IPS DF 6.9 (cell line): ENCODE measurements at regions not wholly inside any gene's neighbourhood (a gene's known extent, or its start where the extent isn't known, plus 50 kb on each side); places are given as distances from the start of the nearest gene placed in this dataset.

Source experiments
- DNase-seq: peaks from one replicate; pipeline ENCODE4 v3.0.0-alpha.2; 2013; ENCODE audit warnings: low read depth, low spot score
- H3K27ac ChIP-seq: one replicate; pipeline ENCODE4 v1.5.1; 2013; ENCODE audit warnings: low read length, control low read depth
- H3K27me3 ChIP-seq: 2 replicates; pipeline ENCODE4 v1.6.1; 2013; ENCODE audit warnings: mild to moderate bottlenecking, low read length; ENCODE audit not compliant: control insufficient read depth, insufficient read depth
- H3K36me3 ChIP-seq: 2 replicates; pipeline ENCODE4 v1.6.1; 2013; ENCODE audit warnings: low read length; ENCODE audit not compliant: control insufficient read depth, insufficient read depth
- H3K4me1 ChIP-seq: 2 replicates; pipeline ENCODE4 v1.6.1; 2013; ENCODE audit warnings: low read length; ENCODE audit not compliant: control insufficient read depth, insufficient read depth
- H3K4me3 ChIP-seq: 2 replicates; pipeline ENCODE4 v1.5.1; 2013; ENCODE audit warnings: mild to moderate bottlenecking, low read length
- H3K9me3 ChIP-seq: 2 replicates; pipeline ENCODE4 v1.6.1; 2013; ENCODE audit warnings: low read length, inconsistent platforms; ENCODE audit not compliant: control insufficient read depth, insufficient read depth
- WGBS: extraction: QIAGEN DNeasy Blood & Tissue Kit; methylation state at CpG from one replicate; pipeline ENCODE4 v1.1.7; 2013; ENCODE audit warnings: mixed read lengths, missing lambda C conversion rate; ENCODE audit not compliant: insufficient read length, insufficient coverage; 5-methylcytosine and 5-hydroxymethylcytosine counted together

DNA sequence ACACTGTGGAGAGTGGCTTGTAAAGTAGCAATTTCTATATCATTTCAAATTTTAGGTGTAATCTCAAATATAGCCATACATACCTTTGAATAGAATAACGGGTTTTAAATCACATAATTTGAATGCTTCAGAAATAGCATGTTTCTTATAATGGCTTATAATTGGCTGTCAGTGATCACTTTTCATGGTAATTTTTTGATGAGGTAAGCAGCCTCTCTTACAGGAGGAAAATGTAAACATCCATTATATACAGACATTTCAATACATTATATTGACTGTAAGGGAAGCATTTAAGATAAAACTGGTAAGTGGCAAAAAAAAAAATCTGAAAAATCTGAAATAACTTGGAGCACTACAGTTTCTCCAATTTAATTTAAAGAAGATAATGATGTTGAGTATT lies 67.8 kb upstream of the PHACTR2 start:
- DNase-seq = no peak
- H3K36me3 ChIP-seq = no peaks in the 10 kb centered on the region
- no CpG with 5 or more reads among the region's 1 CpG for WGBS
- H3K27ac ChIP-seq = no peak overlapping the region
- no peaks in the 10 kb centered on the region for H3K27me3 ChIP-seq
- no peak overlapping the region for H3K4me3 ChIP-seq
- H3K4me1 ChIP-seq = no peaks in the 10 kb centered on the region
- H3K9me3 ChIP-seq = no peaks in the 10 kb centered on the region

DNA sequence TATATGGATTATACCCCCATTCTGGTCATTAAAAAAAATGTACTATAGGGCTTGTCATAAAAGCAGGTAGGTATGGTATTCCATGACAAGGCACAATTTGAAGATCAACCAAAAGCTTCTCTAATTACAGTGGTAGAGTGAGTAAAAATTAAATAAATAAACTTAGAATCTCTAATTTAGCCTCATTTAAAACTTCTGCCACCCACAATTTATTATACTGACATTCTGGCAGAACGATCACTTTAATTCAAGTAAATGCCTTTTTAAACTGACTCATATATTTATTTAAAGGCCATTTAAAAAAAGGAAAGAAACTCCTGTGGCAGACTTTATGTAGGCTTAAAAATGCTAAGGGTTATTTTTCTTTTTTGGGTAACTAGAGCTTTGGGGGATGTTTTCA lies 68.3 kb upstream of the PHACTR2 start:
- WGBS = no CpG with 5 or more reads among the region's 1 CpG
- DNase-seq = no peak
- Histone ChIP-seq H3K4me3 (no peak overlapping the region), H3K9me3 (no peaks in the 10 kb centered on the region), H3K4me1 (no peaks in the 10 kb centered on the region), H3K27ac (no peak overlapping the region), H3K27me3 (no peaks in the 10 kb centered on the region), H3K36me3 (no peaks in the 10 kb centered on the region)

DNA sequence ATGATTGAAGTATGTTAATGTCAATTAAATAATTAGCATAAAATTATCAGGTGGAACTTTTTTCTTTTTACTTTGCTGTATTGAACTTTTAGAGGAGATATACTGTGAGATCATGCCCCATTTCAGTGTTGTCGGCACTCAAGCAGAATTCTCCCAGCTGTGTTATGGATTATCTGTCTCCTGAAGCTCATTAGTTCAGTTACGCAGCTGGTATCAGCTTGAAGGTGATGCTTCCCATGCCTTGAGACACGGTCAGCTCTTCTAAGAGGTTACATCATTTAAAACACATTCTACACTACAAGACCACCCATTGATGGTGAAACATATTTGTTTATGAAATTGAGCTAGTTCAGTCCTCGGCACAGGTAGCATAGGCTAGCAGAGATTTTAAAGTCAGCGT lies 68.9 kb upstream of the PHACTR2 start:
- no peaks in the 10 kb centered on the region for H3K27me3 ChIP-seq
- no peaks in the 10 kb centered on the region for H3K36me3 ChIP-seq
- no peak overlapping the region for H3K27ac ChIP-seq
- DNase-seq = no peak
- WGBS = no CpG with 5 or more reads among the region's 5 CpGs
- no peak overlapping the region for H3K4me3 ChIP-seq
- no peaks in the 10 kb centered on the region for H3K4me1 ChIP-seq
- H3K9me3 ChIP-seq = no peaks in the 10 kb centered on the region

DNA sequence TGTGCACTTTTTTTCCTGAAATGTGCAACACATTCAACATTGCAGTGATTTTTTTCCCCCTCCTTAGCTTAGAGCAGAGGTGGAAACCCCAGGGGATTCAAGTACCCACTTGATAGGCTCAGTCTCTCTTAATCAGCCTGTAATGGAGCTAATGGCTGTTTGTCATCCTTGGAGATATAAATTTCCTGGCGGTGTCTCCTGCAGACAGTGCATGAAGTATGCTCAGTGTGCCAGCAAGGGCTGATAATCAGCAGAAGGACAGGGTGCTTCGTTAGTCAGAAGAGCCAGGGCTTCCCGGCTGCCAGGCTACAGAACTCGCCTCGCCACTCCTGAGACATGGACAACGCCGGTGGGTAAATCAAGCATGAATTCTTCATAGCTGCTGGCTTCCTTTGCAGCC lies 69.8 kb upstream of the PHACTR2 start:
- no peak overlapping the region for H3K4me3 ChIP-seq
- H3K36me3 ChIP-seq = no peaks in the 10 kb centered on the region
- H3K9me3 ChIP-seq = no peaks in the 10 kb centered on the region
- no CpG with 5 or more reads among the region's 7 CpGs for WGBS
- no peak overlapping the region for H3K27ac ChIP-seq
- no peaks in the 10 kb centered on the region for H3K4me1 ChIP-seq
- H3K27me3 ChIP-seq = no peaks in the 10 kb centered on the region
- no peak for DNase-seq

DNA sequence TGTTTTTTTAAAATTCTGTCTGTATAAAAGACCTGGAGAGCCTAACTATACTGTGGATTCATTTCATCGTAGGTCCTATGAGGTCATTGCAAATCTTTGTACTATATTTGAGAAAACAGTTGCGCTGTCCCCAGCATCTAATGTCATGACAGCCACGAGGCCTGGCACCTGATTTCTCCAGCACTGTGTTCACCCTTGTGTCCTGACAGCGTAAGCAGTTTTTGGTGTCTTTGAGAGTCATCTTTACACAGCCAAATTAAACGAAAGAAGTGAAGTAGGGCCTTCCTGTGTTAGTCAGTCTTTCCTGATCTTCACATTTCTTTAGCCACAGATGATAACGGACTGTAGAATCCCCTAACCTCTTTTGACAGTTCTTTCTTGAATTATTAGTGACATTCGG lies 70.6 kb upstream of the PHACTR2 start:
- H3K9me3 ChIP-seq = no peaks in the 10 kb centered on the region
- no peak for DNase-seq
- H3K27ac ChIP-seq = no peak overlapping the region
- no peak overlapping the region for H3K4me3 ChIP-seq
- H3K27me3 ChIP-seq = no peaks in the 10 kb centered on the region
- H3K4me1 ChIP-seq = no peaks in the 10 kb centered on the region
- no CpG with 5 or more reads among the region's 7 CpGs for WGBS
- no peaks in the 10 kb centered on the region for H3K36me3 ChIP-seq

DNA sequence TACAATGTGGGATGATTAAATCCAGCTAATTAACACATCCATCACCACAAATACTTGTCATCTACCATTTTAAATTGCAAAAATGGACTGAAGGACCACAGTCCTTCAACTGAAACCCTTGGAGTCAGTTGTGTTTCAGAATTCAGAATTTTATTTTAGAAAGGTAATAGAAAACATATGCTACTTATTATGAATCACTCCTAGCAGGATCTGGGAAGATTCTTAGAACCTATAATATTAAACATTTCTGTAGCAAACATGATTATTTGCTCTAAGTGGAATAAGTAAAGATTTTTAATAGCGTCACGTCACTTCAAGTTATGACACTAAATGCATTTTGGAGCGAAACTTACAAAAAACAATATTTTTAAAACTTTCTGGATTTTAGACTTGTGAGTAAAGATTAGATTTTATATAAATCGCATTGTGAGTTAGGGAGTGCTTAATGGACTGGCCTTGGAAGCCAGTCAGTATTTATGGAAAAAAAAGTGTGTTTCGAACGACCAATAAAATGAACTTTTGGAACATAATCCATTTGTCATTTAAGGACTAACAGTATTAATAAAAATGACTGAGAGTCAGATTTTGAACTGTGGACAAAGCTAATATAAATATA lies 71.8 kb upstream of the PHACTR2 start:
- no peaks in the 10 kb centered on the region for H3K27me3 ChIP-seq
- 100% methylated on average over 1 of the region's 6 CpGs for WGBS
- DNase-seq = no peak
- H3K27ac ChIP-seq = no peak overlapping the region
- no peaks in the 10 kb centered on the region for H3K36me3 ChIP-seq
- H3K4me1 ChIP-seq = no peaks in the 10 kb centered on the region
- no peak overlapping the region for H3K4me3 ChIP-seq
- H3K9me3 ChIP-seq = no peaks in the 10 kb centered on the region

DNA sequence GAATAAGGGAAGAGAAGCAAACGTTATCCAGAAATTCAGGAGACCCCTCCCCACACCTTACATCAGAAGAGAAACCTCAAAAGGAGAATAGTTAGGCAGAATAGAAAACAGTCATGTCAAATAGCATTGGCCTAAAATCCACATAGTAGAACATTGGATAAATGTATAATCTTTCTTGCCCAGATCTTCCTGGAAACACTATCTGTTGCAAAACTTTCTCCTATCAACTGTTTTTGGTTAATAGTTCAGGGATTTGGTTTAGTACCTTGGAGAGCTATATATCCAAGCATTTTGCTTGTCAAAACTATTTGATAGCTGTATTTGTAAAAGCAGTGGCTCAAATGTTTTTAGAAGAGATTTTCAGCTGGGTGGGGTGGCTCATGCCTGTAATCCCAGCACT lies 74.3 kb upstream of the PHACTR2 start:
- Histone ChIP-seq H3K27ac (no peak overlapping the region), H3K27me3 (no peaks in the 10 kb centered on the region), H3K36me3 (no peaks in the 10 kb centered on the region), H3K4me3 (no peak overlapping the region), H3K9me3 (no peaks in the 10 kb centered on the region), H3K4me1 (no peaks in the 10 kb centered on the region)
- DNase-seq = no peak
- WGBS = no CpG with 5 or more reads among the region's 1 CpG

DNA sequence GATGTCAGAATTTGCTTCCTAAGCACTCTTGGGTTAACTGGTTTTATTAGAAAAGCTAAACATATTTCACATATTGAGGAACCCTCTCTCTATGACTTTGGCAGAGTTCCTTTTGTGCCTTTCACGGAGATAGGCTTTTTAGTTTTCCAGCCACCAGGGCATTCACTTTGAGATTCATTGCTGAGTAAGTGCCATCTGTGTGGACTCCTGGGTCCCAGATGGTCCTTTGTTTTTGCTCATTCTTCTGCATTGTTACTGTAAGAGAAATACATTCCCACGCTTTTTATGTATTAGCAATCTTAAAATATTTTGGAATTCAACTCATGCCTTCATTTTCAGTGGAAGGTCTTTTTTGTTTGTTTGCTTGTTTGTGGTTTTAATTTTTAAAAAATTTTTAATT lies 76.3 kb upstream of the PHACTR2 start:
- DNase-seq = no peak
- Histone ChIP-seq H3K9me3 (no peaks in the 10 kb centered on the region), H3K27me3 (no peaks in the 10 kb centered on the region), H3K36me3 (no peaks in the 10 kb centered on the region), H3K4me1 (0 out of 2 replicates have a peak, but pooled peaks cover 2% of the 10 kb centered on the region), H3K4me3 (no peak overlapping the region), H3K27ac (no peak overlapping the region)
- no CpG with 5 or more reads among the region's 2 CpGs for WGBS

DNA sequence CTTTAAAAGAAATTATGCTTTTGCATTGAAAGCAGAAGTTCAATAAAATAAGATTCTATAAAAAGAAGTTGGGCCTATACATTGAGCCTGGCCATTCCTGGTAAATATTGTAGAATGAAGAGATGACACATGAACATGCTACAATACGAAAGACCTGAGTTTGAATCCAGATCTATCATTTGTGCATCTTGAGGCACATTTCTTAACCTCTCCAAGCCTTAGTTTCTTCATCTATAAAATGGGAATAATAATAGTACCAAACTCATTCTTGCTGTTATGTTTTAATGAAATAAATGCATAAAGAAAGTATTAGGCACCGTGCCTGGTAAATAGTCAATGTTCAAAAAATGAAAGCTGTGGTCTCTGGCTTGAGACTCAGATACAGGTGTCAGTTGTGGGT lies 76.9 kb upstream of the PHACTR2 start:
- DNase-seq = no peak
- Histone ChIP-seq H3K4me3 (no peak overlapping the region), H3K27me3 (no peaks in the 10 kb centered on the region), H3K4me1 (0 out of 2 replicates have a peak, but pooled peaks cover 2% of the 10 kb centered on the region), H3K36me3 (no peaks in the 10 kb centered on the region), H3K27ac (no peak overlapping the region), H3K9me3 (no peaks in the 10 kb centered on the region)
- WGBS = no CpG with 5 or more reads among the region's 2 CpGs

DNA sequence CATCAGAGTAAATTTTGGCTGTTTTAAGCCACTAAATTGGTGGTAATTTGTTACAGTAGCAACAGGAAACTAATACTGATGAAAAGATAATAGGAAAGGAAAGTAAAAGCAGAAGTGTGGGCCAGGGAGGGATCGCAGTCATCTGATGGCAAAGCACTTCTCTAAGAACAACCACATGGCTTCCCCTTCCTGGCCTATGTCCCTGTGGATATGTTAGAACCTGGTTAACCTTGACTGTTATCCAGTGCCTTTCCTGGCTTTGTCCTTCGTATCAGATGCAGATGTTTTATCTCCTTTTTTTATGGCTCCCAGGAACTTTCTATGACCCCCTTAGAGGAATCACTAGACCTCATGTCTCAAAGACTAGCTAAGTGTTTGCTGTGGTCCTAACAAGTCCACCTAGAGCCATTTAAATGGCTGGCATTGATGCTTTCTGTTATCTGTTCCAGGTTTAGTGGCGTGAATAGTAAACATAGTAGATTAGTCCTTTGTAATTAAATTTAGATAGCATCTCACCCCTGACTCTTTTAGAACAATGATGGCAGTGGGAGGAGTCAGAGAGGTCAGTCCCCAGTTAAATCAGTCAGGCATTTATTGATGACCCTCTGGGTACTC lies 79.2 kb upstream of the PHACTR2 start:
- 0 out of 2 replicates have a peak, but pooled peaks cover 2% of the 10 kb centered on the region for H3K4me1 ChIP-seq
- no peaks in the 10 kb centered on the region for H3K36me3 ChIP-seq
- H3K4me3 ChIP-seq = no peak overlapping the region
- DNase-seq = no peak
- H3K27ac ChIP-seq = no peak overlapping the region
- H3K27me3 ChIP-seq = no peaks in the 10 kb centered on the region
- no CpG with 5 or more reads among the region's 3 CpGs for WGBS
- H3K9me3 ChIP-seq = no peaks in the 10 kb centered on the region

DNA sequence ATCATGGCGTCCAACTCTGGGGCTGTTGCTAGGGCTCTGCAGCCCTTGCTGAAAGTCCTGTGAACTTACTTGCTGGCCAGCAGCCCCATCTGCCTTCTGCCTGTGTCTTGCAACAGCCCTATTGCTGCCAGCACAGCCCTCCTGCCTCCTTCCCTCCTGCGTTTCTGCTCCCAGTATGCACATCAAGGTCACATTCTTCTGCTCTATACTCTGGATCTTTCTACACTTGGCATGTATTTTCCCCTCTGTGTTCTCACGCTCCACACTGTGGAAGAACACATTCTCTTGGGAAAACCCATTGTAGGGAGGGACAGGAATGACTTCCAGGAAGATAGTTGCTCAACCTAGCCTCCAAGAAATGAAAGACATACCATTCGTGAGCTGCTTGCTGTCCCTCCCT lies 80.9 kb upstream of the PHACTR2 start:
- H3K4me3 ChIP-seq = no peak overlapping the region
- no CpG with 5 or more reads among the region's 4 CpGs for WGBS

More for the DNA sequence above, 80.9 kb upstream of the PHACTR2 start:
- DNase-seq = no peak
- no peaks in the 10 kb centered on the region for H3K27me3 ChIP-seq
- no peaks in the 10 kb centered on the region for H3K36me3 ChIP-seq
- H3K27ac ChIP-seq = no peak overlapping the region
- no peaks in the 10 kb centered on the region for H3K9me3 ChIP-seq
- H3K4me1 ChIP-seq = 0 out of 2 replicates have a peak, but pooled peaks cover 2% of the 10 kb centered on the region
